VCaP (cell line): ENCODE measurements at regions not wholly inside any gene's neighbourhood (a gene's known extent, or its start where the extent isn't known, plus 50 kb on each side); places are given as distances from the start of the nearest gene placed in this dataset.

Source experiments
- H3K27ac ChIP-seq: fragments of 450-650 bp; 2 replicates; pipeline ENCODE4 v1.5.1; 2017
- TF ChIP-seq, protein P1 (sequence below): fragments of 450-650 bp; conservative IDR thresholded peaks from 2 replicates; pipeline ENCODE4 v1.5.1; 2017; ENCODE audit warnings: mild to moderate bottlenecking, moderate library complexity

DNA sequence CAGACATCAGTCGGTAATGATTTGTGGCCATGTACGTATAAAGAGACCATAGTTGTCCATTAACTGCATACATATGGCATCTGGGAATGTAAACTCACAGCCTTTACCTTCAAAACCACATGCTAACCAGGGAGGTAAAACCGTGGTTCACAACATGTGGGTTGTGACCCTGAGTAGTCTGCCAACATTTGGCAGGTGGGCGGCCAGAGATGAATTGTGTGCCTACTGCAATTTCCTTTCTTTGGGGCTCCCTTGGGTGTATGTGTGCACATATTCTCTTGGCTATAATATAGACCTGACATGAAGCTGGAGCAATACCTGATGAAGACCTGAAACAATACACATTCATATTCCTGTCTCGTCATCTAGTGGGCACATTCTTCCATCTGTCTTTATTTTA, 396.0 kb downstream of the MLLT3 start:
- TF ChIP-seq, protein P1, sequence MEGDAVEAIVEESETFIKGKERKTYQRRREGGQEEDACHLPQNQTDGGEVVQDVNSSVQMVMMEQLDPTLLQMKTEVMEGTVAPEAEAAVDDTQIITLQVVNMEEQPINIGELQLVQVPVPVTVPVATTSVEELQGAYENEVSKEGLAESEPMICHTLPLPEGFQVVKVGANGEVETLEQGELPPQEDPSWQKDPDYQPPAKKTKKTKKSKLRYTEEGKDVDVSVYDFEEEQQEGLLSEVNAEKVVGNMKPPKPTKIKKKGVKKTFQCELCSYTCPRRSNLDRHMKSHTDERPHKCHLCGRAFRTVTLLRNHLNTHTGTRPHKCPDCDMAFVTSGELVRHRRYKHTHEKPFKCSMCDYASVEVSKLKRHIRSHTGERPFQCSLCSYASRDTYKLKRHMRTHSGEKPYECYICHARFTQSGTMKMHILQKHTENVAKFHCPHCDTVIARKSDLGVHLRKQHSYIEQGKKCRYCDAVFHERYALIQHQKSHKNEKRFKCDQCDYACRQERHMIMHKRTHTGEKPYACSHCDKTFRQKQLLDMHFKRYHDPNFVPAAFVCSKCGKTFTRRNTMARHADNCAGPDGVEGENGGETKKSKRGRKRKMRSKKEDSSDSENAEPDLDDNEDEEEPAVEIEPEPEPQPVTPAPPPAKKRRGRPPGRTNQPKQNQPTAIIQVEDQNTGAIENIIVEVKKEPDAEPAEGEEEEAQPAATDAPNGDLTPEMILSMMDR = no peak

GRCh38 chr9:20225826-20226225, 396.5 kb downstream of the MLLT3 start:
- TF ChIP-seq, protein P1 = no peak
- no peak overlapping the region for H3K27ac ChIP-seq

More for the DNA sequence above, 396.0 kb downstream of the MLLT3 start:
- H3K27ac ChIP-seq = no peak overlapping the region

DNA sequence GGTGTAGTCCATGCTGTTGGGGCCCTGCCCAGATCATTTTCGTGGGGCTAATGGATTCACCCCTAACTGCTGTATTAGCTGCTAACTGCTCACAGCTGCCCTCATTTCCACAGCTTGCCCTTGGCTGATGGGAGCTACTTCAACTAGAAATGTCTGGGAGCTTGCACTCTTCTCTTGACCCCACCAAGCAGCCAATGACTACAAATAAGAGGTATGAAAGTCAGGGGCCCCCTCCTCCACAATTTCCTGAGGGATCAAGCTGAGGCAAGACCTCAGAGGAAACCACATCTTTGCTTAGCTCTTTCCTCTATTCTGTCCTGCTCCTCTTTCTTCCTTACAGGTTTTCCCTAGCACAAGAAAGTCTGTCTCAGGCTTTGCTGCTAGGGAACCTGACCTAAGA, 397.5 kb downstream of the MLLT3 start:
- TF ChIP-seq, protein P1 = no peak
- H3K27ac ChIP-seq = no peak overlapping the region

- TF ChIP-seq, protein P1 = no peak
- H3K27ac ChIP-seq = peak overlapping the region; percentile 85
Observed at GRCh38 chr9:20220286-20220685, 402.0 kb downstream of the MLLT3 start.

GRCh38 chr9:20219437-20219836, 402.9 kb downstream of the MLLT3 start:
- TF ChIP-seq, protein P1 = no peak
- peak overlapping the region; percentile 85 for H3K27ac ChIP-seq

- TF ChIP-seq, protein P1 = no peak
- H3K27ac ChIP-seq = peak overlapping the region; percentile 85; the same call in 1 of the 2 replicates
Observed at GRCh38 chr9:20217596-20217995, 404.7 kb downstream of the MLLT3 start.

DNA sequence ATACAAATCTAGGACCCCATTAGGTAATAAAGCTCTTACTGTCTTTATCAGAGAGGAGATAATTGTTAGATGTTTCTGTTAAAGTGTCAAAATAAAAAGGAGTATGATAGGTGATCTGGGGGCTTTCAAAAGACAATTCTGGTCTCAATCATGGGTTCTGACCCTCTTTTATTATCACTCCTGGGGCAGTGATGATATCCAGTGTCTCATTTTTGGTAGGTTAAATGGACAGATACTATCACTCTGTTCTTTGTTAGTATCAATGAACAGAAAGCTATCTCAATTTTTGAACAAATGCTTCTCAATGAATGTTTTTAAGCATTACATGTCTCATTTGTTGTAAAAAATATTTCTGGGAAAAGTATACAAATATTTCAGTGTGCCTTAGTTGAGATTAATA, 405.9 kb downstream of the MLLT3 start:
- TF ChIP-seq, protein P1 = no peak
- no peak overlapping the region for H3K27ac ChIP-seq
